ELR (cell line): ENCODE measurements at regions not wholly inside any gene's neighbourhood (a gene's known extent, or its start where the extent isn't known, plus 50 kb on each side); places are given as distances from the start of the nearest gene placed in this dataset.

Experiments
- DNase-seq: peaks from one replicate; pipeline ENCODE4 v3.0.0-alpha.2; 2015; ENCODE audit warnings: low read depth

DNA sequence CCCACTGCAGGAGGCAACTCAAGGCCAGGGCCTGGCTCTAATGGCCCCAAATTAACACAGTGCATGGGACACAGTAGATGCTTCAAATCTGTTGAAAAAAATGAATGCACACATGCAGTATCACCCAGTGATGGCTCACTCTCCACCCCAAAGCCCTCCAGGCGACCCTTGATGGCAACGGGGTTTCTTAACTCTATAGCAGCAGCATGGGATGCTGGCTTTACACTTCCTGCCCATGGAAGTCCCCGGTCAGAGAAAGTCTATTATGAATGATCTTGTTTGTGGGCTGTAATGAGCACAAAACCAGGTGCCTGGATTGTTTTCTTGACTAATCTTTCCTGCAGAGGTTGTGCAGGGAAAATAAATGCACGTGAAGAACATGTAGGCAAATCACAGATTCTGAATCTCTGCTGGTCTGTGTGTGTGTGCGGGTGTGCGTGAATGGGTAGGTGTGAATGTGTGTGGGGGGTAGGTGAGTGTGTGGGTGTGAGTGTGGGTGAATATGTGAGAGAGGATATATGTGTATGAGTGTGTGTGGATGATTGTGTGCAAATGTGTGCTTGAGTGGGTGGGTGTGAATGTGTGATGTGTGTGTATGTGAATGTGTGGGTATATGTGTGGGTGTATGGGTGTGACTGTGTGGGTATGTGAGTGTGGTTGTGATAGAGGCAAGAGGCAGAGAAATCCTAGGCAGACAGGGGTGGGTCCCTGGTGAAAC lies 60.1 kb upstream of the MLN start:
- no peak for DNase-seq

DNA sequence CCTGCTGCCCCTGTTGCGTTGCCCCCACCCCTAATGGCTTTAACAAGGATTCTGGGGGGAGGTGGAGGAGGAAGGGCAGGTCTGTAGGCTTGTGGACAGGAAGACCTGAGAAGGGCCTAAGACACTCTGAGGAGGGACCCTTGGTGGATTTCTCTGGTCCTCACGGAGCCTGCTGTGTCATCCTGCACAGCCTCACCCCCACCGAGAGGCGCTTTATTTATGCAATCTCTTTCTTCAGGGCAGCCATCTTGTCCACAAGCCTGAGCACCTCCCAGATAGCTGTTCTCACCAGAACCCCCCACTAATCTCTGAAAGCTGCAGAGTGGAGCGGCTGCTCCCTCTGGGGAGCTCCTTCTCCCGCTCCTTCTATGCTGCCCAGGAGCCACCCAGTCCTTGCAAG lies 59.3 kb upstream of the MLN start:
- no peak for DNase-seq

DNA sequence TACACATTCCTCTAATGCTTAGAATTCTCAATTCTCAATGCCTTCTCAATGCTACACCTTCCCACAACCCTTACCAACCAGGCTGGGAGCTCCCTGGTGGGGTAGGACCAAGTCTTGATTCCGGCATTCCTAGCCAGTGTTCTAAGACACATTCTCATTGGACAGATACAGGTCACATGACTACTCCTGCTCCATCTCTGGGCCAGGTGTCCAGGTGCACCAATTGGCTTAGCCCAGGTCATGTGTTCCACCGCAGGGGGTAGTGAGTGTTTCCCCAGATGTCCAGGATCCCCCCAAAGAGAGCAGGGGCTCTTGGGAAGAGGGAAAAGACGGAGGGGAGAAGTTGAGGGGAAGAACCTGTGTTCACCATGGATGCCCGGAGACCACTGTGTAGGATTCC lies 58.7 kb upstream of the MLN start:
- DNase-seq, result no peak

DNA sequence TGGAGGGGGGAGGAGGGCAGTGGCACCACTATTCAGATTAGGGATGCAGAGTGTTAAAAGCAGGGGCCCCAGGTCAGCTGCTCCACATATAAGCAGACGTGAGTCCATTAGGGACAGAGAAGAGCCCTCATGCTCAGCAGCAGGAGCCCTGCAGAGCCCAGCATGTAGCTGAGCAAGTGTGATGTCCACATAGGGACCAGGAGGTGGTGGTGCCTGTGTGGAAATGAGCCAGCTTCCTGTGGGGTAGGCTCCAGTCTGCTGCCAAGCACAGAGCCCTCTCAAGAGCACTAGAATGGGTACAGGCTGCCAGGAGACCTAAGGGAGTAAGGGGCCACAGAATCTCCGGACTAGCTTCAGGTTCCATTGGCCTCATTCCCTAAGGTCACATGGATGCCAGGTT lies 57.9 kb upstream of the MLN start:
- DNase-seq, result no peak

DNA sequence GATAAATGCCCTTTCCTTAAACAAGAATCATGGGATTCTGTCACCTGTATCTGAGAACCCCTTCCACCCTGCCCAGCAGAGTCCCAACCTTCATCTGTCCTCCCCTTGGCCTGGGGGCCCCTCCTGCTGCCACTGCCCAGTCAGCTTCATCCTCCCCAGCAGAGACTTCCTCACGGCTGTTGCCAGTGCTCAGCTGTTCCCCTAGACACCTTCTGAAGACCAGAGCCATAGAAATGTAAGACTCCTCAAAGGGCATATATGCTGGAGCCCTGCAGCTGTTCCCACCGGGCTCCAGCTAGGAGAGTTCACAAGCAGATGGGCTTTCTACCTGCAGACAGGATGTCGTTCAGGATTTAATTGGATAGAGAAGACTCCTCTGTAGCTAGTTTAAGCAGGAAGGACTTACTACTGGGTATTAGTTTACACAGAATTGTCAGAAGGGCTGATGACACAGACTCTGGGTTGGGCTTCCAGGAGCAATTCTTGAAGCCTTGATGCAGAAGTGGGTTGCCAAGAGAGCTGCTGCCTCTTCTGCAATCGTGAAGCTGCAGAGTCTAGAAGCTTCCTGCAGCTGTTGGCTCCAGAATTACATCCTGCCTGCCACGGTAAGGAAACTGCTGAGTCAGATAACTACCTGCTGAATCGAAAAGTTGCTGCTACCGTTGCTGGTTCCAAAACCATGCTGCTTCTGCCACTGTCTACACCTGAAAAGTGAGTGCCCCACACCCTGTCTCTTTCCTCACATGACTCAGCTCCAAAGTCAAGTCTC lies 57.1 kb upstream of the MLN start:
- DNase-seq, result no peak

DNA sequence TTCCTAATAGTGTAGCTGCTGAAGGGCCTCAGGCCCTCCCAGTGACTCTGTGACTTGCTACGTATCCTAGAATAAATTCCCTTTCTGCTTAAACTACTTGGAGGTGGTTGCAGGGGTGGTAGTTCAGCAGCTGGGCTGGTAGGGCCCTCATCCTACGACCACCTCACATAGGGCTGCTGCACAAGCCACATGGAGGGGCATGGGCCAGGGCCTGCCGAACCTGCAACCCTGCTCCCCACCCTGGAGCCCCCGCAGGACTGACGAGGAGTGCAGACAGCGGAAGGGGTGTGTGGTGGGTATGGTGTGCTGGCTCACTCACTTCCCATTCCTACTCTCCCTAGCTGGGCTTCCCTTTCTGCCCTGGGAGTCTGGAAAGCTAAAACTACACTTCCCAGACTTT lies 56.2 kb upstream of the MLN start:
- DNase-seq, result no peak

- DNase-seq, result no peak
These were observed 55.2 kb upstream of the MLN start for GRCh38 chr6:33858804-33859505.

DNA sequence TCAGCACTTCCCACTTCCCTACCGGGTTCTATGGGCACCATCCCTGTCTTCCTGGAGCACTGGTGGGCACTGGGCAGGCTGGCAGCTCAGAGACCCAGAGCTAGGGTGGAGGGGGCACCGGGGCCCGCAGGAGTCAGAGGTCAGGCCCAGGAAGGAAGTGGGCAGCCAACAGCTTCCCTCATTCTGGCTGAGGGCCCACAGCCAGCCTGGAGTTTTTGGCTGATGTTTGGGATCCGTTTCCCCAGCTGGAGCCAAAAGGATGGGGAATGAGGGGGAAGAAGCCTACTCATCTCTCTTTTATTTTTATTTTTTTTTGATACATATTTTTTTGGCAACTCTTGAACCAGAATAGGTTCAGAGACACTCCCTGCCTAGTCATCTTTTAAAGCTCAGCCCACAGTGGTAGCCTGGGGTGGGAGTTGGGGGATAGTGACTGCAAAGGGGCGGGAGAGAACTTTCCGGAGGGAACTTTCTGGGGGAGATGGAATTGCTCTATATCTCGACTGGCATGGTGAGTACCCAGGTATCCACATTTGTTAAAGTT lies 54.2 kb upstream of the MLN start:
- DNase-seq, result no peak

- DNase-seq, result no peak
These were observed 53.5 kb upstream of the MLN start for GRCh38 chr6:33857093-33857931.

DNA sequence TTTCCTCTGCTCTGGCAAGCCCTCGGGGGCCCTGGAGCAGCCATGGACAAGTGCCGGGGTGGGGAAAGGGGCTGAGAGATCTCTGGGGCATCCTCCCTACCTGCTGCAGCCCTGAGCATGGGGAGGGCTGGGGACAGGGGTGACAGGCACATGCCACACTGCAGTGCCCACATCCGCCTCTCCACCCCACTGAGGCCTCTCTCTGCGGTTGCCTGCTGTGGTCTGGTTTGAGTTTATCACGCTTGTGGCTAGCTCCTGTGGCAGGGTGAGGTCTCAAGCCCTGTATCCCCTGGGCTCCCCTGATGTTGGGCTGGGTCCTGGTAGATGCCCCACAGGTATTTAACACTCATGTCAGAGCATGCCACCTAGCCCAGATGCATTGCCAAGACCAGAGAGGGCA lies 52.9 kb upstream of the MLN start:
- no peak for DNase-seq

GRCh38 chr6:33856031-33856590 lies 52.3 kb upstream of the MLN start:
- DNase-seq, result no peak

DNA sequence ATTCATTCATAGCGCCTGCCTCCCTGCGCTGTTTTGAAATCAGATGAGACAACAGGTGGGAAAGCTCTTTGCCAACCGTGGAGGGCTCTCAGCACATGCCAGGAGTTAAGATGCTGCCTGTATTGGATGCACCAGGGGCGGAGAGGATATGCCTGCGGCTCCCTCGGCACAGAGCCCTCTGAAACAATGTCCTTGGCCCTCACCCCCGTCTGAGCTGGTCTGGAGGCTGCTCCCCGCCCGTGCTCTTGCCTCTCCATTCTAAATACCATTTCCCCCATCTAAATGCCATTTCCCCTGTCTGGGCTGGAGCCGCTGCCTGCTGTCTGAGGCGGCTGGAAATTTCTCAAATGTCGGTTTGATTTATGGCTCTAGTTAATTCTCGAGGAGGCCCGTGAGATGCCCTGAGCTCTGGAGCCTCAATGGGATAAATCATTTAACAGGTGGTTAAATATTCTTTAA lies 50.8 kb upstream of the MLN start:
- no peak for DNase-seq

DNA sequence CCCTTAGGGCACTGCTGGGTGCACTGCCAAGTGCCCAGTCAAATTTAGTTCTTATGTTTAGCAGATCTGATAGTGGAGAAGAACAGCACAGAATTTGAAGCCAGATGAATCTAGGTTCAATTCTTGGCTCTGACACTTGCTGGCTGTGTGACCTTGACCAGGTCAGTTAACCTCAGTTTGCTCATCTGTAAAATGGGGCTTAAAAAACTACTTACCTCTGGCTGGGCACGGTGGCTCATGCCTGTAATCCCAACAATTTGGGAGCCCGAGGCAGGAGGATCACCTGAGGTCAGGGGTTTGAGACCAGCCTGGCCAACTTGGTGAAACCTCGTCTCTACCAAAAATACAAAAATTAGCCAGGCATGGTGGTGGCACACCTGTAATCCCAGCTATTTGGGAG lies 49.9 kb upstream of the MLN start:
- DNase-seq, result no peak
